Tibial nerve (tissue), 4 donors: ENCODE measurements at regions not wholly inside any gene's neighbourhood (a gene's known extent, or its start where the extent isn't known, plus 50 kb on each side); places are given as distances from the start of the nearest gene placed in this dataset.

ENCODE experiments used
- DNase-seq, 2 donors: peaks; one replicate each; pipeline ENCODE4 v3.0.0-alpha.2; 2019; ENCODE audit warnings: low spot score in 2 of 2
- H3K27ac ChIP-seq, 4 donors: fragments of 200-600 bp; sonication (generic) in 3 of 4; one replicate each; pipeline ENCODE4 v1.5.1; 2017 to 2019; ENCODE audit warnings: mild to moderate bottlenecking in 1 of 4
- H3K27me3 ChIP-seq, 2 donors: fragments of 200-600 bp; sonication (generic) in 1 of 2; one replicate each; pipeline versions ENCODE4 v1.5.1 to v1.6.0; 2017 to 2019
- H3K36me3 ChIP-seq, 3 donors: fragments of 200-600 bp; sonication (generic); one replicate each; pipeline ENCODE4 v1.5.1; 2018 to 2019
- H3K4me1 ChIP-seq, 4 donors: fragments of 200-600 bp; sonication (generic) in 3 of 4; one replicate each; pipeline ENCODE4 v1.5.1; 2017 to 2019
- H3K4me3 ChIP-seq, 4 donors: fragments of 200-600 bp; sonication (generic) in 3 of 4; one replicate each; pipeline ENCODE4 v1.5.1; 2017 to 2019; ENCODE audit warnings: mild to moderate bottlenecking in 1 of 4, moderate library complexity in 1 of 4
- H3K9me3 ChIP-seq, 4 donors: fragments of 200-600 bp; sonication (generic) in 3 of 4; one replicate each; pipeline ENCODE4 v1.5.1; 2017 to 2019
- CTCF ChIP-seq, 5 experiments: fragments of 200-600 bp in 3 of 5; fragments of 450-650 bp in 2 of 5; sonication (generic) in 3 of 5; IDR thresholded peaks; one replicate each; pipeline ENCODE4 v1.5.1; 2016 to 2019; ENCODE audit warnings: antibody characterized with exemption in 5 of 5, mild to moderate bottlenecking in 3 of 5, moderate library complexity in 2 of 5
- EP300 ChIP-seq, 2 donors: sonication (generic); formaldehyde crosslinking; IDR thresholded peaks; one replicate each; pipeline ENCODE4 v1.6.1; 2017; ENCODE audit warnings: antibody characterized with exemption in 2 of 2, mild to moderate bottlenecking in 1 of 2
- POLR2A ChIP-seq, 2 donors: fragments of 450-650 bp; IDR thresholded peaks; one replicate each; pipeline ENCODE4 v1.6.1; 2017; ENCODE audit warnings: antibody characterized with exemption in 2 of 2, mild to moderate bottlenecking in 2 of 2, moderate library complexity in 2 of 2
- WGBS, 2 donors: methylation state at CpG; one replicate each; pipeline ENCODE4 v1.1.5; 2018; 5-methylcytosine and 5-hydroxymethylcytosine counted together

- Histone ChIP-seq H3K4me3 (no peak overlapping the region), H3K9me3 (no peaks in the 10 kb centered on the region), H3K4me1 (peaks cover 0 to 10% (median 0%) of the 10 kb centered on the region in 4 donors), H3K36me3 (no peaks in the 10 kb centered on the region), H3K27me3 (no peaks in the 10 kb centered on the region), H3K27ac (no peak overlapping the region)
- TF ChIP-seq POLR2A (IDR thresholded peaks at IDR 0.05): no peak
- no peak for TF ChIP-seq EP300 (IDR thresholded peaks at IDR 0.05)
- no peak for TF ChIP-seq CTCF (IDR thresholded peaks at IDR 0.05)
- DNase-seq: no peak
- WGBS, 2 donors: 76 to 82% methylated on average over 2 of the region's 2 CpGs
These were observed 531.0 kb downstream of the CCER1 start for GRCh38 chr12:90423965-90424364.

GRCh38 chr12:90410962-90411361 lies 544.0 kb downstream of the CCER1 start:
- 98 to 100% methylated on average over 4 to 27 of the region's 33 CpGs for WGBS, 2 donors
- TF ChIP-seq EP300 (IDR thresholded peaks at IDR 0.05): no peak
- TF ChIP-seq POLR2A (IDR thresholded peaks at IDR 0.05): no peak
- TF ChIP-seq CTCF (IDR thresholded peaks at IDR 0.05): no peak
- peaks cover 0 to 5% (median 0%) of the 10 kb centered on the region in 4 donors for H3K9me3 ChIP-seq
- no peak overlapping the region for H3K27ac ChIP-seq
- DNase-seq: no peak
- H3K27me3 ChIP-seq: no peaks in the 10 kb centered on the region
- H3K36me3 ChIP-seq: no peaks in the 10 kb centered on the region
- H3K4me3 ChIP-seq: no peak overlapping the region
- no peaks in the 10 kb centered on the region for H3K4me1 ChIP-seq

- Histone ChIP-seq H3K27ac (no peak overlapping the region), H3K4me1 (no peaks in the 10 kb centered on the region), H3K9me3 (peaks cover 0 to 3% (median 0%) of the 10 kb centered on the region in 4 donors), H3K4me3 (no peak overlapping the region), H3K27me3 (no peaks in the 10 kb centered on the region), H3K36me3 (no peaks in the 10 kb centered on the region)
- 70 to 80% methylated on average over 2 of the region's 2 CpGs for WGBS, 2 donors
- no peak for DNase-seq
- TF ChIP-seq CTCF (IDR thresholded peaks at IDR 0.05) (no peak), EP300 (IDR thresholded peaks at IDR 0.05) (no peak)
These were observed 547.1 kb downstream of the CCER1 start for GRCh38 chr12:90407841-90408240.

- Histone ChIP-seq H3K27ac (no peak overlapping the region), H3K4me3 (no peak overlapping the region), H3K9me3 (no peaks in the 10 kb centered on the region), H3K27me3 (no peaks in the 10 kb centered on the region), H3K36me3 (no peaks in the 10 kb centered on the region), H3K4me1 (no peaks in the 10 kb centered on the region)
- no peak for TF ChIP-seq POLR2A (IDR thresholded peaks at IDR 0.05)
- TF ChIP-seq CTCF (IDR thresholded peaks at IDR 0.05): no peak
- TF ChIP-seq EP300 (IDR thresholded peaks at IDR 0.05): no peak
- no peak for DNase-seq
These were observed 550.9 kb downstream of the CCER1 start for GRCh38 chr12:90404071-90404470.

- Histone ChIP-seq H3K4me1 (no peaks in the 10 kb centered on the region), H3K27me3 (no peaks in the 10 kb centered on the region), H3K4me3 (no peak overlapping the region), H3K27ac (no peak overlapping the region), H3K36me3 (no peaks in the 10 kb centered on the region), H3K9me3 (peaks cover 0 to 17% (median 6%) of the 10 kb centered on the region in 4 donors)
- TF ChIP-seq POLR2A (IDR thresholded peaks at IDR 0.05) (no peak), CTCF (IDR thresholded peaks at IDR 0.05) (no peak), EP300 (IDR thresholded peaks at IDR 0.05) (no peak)
- DNase-seq: no peak
- 89 to 92% methylated on average over 2 of the region's 2 CpGs for WGBS, 2 donors
These were observed 553.8 kb downstream of the CCER1 start for GRCh38 chr12:90401185-90401584.
